ENCODE measurements at regions not wholly inside any gene's neighbourhood (a gene's known extent, or its start where the extent isn't known, plus 50 kb on each side); places are given as distances from the start of the nearest gene placed in this dataset.

DNA sequence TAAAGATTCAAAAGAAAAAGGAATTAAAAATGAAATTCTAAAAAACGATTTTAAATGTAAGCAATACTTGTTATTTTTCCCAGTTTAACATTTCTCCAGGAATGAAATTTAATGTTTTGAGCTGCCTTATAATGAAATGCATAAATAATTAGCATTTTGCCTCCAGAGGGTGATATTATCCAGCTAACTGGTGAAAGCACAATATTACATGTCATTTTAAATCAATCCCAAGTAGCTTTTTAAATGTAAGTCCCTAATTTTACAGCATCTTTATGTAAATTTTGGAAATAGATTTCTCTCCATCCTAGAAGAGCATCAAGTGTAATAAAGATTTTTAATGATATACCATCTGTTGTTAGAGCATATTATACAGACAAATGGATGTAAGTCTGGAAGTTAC, 139.1 kb upstream of the P2RY1 start:
- no peak overlapping the region for H3K27ac ChIP-seq
- intact Hi-C loops (cut with DNase I) = no loop called here
- no peaks in the 10 kb centered on the region for H3K27me3 ChIP-seq

DNA sequence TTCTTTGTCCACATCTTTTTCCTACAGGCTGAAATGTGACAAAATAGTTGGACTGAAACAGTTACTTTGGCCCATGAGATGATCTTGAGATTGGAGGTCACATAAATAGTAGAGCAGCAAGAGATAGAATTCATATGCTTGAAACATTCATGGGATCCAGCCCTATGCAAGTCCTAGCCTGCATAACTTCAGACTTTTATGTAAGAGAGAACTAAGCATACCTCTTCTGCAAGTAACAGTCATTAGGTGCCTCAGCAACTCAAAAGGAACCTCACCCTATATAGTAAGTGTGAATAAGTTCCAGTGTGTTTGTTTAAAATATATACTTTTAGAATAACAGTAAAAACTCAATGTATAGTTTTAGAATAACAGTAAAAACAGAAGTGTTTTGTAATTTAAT, 138.0 kb upstream of the P2RY1 start:
- no peaks in the 10 kb centered on the region for H3K27me3 ChIP-seq
- no peaks in the 10 kb centered on the region for H3K4me1 ChIP-seq
- TF ChIP-seq, protein P1, sequence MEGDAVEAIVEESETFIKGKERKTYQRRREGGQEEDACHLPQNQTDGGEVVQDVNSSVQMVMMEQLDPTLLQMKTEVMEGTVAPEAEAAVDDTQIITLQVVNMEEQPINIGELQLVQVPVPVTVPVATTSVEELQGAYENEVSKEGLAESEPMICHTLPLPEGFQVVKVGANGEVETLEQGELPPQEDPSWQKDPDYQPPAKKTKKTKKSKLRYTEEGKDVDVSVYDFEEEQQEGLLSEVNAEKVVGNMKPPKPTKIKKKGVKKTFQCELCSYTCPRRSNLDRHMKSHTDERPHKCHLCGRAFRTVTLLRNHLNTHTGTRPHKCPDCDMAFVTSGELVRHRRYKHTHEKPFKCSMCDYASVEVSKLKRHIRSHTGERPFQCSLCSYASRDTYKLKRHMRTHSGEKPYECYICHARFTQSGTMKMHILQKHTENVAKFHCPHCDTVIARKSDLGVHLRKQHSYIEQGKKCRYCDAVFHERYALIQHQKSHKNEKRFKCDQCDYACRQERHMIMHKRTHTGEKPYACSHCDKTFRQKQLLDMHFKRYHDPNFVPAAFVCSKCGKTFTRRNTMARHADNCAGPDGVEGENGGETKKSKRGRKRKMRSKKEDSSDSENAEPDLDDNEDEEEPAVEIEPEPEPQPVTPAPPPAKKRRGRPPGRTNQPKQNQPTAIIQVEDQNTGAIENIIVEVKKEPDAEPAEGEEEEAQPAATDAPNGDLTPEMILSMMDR (IDR thresholded peaks at IDR 0.05) = no peak
- DNase-seq (ENCODE audit: low spot score in 2 of 2) = no peak
- H3K27ac ChIP-seq = no peak overlapping the region
- H3K4me3 ChIP-seq = no peak overlapping the region
- H3K9me3 ChIP-seq = no peaks in the 10 kb centered on the region
- H3K36me3 ChIP-seq = no peaks in the 10 kb centered on the region
- intact Hi-C loops (cut with DNase I) = no loop called here

More for the DNA sequence above, 139.1 kb upstream of the P2RY1 start:
- TF ChIP-seq, protein P1 (IDR thresholded peaks at IDR 0.05) = no peak
- Histone ChIP-seq H3K9me3 (no peaks in the 10 kb centered on the region), H3K36me3 (no peaks in the 10 kb centered on the region), H3K4me3 (no peak overlapping the region), H3K4me1 (no peaks in the 10 kb centered on the region)
- no peak for DNase-seq (ENCODE audit: low spot score in 2 of 2)

DNA sequence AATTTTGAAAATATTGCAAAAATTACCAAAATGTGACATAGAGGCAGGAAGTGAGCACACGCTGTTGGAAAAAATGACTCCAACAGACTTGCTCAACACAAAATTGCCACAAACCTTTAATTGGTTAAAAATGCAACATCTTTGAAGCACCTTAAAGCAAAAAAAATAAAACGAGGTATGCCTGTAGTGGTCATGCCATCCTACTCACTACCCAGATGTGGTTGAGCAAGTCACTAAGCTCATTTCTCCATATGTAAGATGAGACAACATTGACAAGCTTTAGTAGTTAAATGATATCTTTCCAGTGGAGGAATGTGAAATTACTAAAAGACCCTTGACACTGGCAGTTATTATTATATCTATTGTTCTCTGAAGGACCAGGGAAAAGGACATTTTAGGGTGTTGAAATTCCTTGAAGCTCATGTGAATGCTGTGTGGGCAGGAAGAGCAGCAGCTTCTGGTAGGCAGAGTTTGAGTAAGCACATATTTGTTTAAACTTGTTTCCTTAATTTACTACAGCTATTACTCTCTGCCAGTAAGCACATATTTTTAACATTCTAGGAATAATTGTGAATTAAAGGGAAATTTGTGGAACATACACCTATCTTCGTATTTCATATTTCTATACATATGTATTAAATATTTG, 131.6 kb upstream of the P2RY1 start:
- Histone ChIP-seq H3K4me3 (no peak overlapping the region), H3K4me1 (no peaks in the 10 kb centered on the region), H3K27me3 (no peaks in the 10 kb centered on the region), H3K36me3 (no peaks in the 10 kb centered on the region), H3K9me3 (no peaks in the 10 kb centered on the region), H3K27ac (no peak overlapping the region)
- TF ChIP-seq, protein P1 (IDR thresholded peaks at IDR 0.05) = no peak
- intact Hi-C loops (cut with DNase I) = no loop called here
- DNase-seq (ENCODE audit: low spot score in 2 of 2) = no peak

DNA sequence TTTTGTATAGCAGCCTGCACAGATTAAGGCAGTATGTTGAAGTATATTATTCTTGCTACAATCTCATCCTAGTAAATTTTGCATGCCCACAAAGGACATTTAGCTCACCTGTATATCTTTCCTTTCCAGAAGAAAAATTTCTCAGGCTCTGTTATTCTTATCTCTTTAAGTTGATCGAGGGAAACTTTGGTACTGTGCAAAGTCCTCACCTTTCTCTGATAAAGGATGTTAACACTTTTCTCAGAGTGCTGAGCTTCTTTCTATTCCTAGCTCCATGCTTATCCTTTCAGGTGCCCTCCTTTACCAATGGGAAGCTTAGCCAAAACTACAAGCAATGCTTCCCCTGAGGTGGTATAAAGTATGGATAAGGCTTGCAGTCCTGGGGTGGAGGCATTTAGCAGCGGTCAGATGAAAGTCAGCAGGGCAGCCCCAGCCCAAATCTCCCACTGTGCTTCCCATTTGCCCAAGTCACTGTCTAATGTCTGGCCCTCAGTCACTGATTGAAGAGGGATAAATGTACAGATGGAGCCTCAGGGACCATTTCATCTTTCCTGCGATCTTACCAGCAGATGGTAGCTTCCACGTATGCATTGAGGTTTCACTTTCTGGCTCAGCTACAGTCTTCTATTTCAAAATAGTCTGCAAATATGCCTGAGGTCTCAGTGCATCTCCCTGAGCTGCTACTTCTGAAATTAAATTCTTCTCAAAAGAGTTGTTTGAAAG, 127.8 kb upstream of the P2RY1 start:
- DNase-seq (ENCODE audit: low spot score in 2 of 2) = no peak
- intact Hi-C loops (cut with DNase I) = no loop called here

DNA sequence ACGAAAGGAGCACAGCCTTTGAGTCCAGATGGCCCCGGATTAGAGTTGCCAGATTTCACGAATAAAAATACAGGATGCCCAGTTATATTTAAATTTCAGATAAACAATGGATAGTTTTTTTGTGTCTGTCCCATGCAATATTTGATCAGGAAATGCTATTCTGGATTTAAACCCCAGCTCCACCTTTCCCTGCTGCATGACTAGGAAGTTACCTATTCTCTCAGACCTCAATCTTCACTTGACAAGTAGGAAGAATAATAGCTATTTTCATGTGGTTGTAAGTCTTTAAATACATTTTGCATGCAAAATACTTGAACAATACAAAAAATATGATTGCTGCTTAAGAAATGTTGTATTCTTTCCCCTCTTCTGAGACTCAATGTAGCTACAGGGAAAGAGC, 125.3 kb upstream of the P2RY1 start:
- no peaks in the 10 kb centered on the region for H3K36me3 ChIP-seq
- no peaks in the 10 kb centered on the region for H3K9me3 ChIP-seq
- H3K4me1 ChIP-seq = no peaks in the 10 kb centered on the region
- TF ChIP-seq, protein P1 (IDR thresholded peaks at IDR 0.05) = no peak
- no peak overlapping the region for H3K4me3 ChIP-seq
- intact Hi-C loops (cut with DNase I) = no loop called here
- H3K27ac ChIP-seq = no peak overlapping the region
- no peaks in the 10 kb centered on the region for H3K27me3 ChIP-seq
- DNase-seq (ENCODE audit: low spot score in 2 of 2) = no peak

More for the DNA sequence above, 127.8 kb upstream of the P2RY1 start:
- no peaks in the 10 kb centered on the region for H3K4me1 ChIP-seq
- no peak overlapping the region for H3K4me3 ChIP-seq
- no peaks in the 10 kb centered on the region for H3K36me3 ChIP-seq
- TF ChIP-seq, protein P1 (IDR thresholded peaks at IDR 0.05) = no peak
- H3K27ac ChIP-seq = no peak overlapping the region
- no peaks in the 10 kb centered on the region for H3K9me3 ChIP-seq
- H3K27me3 ChIP-seq = no peaks in the 10 kb centered on the region
